ENCODE measurements at regions not wholly inside any gene's neighbourhood (a gene's known extent, or its start where the extent isn't known, plus 50 kb on each side); places are given as distances from the start of the nearest gene placed in this dataset.
A peak's percentile ranks its signal among the peaks of the same experiment; 100 is the strongest.

- TF ChIP-seq, protein P1, sequence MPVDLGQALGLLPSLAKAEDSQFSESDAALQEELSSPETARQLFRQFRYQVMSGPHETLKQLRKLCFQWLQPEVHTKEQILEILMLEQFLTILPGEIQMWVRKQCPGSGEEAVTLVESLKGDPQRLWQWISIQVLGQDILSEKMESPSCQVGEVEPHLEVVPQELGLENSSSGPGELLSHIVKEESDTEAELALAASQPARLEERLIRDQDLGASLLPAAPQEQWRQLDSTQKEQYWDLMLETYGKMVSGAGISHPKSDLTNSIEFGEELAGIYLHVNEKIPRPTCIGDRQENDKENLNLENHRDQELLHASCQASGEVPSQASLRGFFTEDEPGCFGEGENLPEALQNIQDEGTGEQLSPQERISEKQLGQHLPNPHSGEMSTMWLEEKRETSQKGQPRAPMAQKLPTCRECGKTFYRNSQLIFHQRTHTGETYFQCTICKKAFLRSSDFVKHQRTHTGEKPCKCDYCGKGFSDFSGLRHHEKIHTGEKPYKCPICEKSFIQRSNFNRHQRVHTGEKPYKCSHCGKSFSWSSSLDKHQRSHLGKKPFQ (tag by site-specific recombination; IDR thresholded peaks at IDR 0.05) = no peak
- TF ChIP-seq ZNF274 (IDR thresholded peaks at IDR 0.05; ENCODE audit: low read length) (no peak), ZNF274 (tag by site-specific recombination; IDR thresholded peaks at IDR 0.05; ENCODE audit: borderline replicate concordance) (no peak), KLF1 (tag by site-specific recombination; IDR thresholded peaks at IDR 0.05) (no peak), YY1 (tag by site-specific recombination; IDR thresholded peaks at IDR 0.05) (no peak), ZNF654 (tag by site-specific recombination; IDR thresholded peaks at IDR 0.05; ENCODE audit: low read depth) (no peak), ZNF10 (tag by site-specific recombination; IDR thresholded peaks at IDR 0.05) (no peak)
Measured at GRCh38 chr2:51807229-51807628, 775.3 kb upstream of the NRXN1 start (continued).

DNA sequence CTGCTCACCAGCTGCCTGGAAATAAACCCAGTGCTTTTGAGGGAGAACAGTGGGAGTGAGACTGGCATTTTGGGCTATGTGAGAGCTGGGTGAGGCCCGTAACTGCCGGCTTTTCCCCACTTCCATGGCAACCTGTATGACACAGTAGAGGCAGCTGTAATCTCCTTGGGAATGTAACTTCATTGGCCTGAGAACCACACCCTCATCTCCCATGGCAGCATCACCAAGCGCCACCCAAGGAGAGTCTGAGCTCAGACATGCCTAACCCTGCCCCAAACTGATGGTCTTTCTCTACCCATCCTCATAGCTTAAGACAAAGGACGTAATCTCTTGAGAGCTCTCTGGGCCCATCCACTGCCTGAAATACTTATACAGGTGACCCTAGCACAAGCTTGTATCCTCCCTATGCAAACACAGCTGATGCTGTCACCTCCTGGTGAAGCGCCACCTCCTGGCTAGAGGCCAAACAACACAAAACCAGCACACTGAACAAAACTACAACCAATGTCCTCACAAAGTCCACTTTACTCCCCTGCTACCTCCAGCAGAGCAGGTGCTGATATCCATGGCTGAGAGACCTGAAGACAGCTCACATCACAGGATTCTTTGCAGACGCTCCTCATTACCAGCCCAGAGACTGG, 763.4 kb upstream of the NRXN1 start:
- ChIA-PET CTCF (interaction anchor here (0.6 to 2.2 kb wide), 10 partner anchors 8 to 1614 kb away, joined by 3 to 6 read pairs (median 4); no protein-coding TSS in a partner anchor), POLR2A (no interaction called here)
- H3K4me1 ChIP-seq (ENCODE audit: control insufficient read depth, insufficient read depth, low read length) = no peaks in the 10 kb centered on the region
- no peak overlapping the region for H3K4me3 ChIP-seq (ENCODE audit: low read depth, low read length)
- TF ChIP-seq, protein P2, sequence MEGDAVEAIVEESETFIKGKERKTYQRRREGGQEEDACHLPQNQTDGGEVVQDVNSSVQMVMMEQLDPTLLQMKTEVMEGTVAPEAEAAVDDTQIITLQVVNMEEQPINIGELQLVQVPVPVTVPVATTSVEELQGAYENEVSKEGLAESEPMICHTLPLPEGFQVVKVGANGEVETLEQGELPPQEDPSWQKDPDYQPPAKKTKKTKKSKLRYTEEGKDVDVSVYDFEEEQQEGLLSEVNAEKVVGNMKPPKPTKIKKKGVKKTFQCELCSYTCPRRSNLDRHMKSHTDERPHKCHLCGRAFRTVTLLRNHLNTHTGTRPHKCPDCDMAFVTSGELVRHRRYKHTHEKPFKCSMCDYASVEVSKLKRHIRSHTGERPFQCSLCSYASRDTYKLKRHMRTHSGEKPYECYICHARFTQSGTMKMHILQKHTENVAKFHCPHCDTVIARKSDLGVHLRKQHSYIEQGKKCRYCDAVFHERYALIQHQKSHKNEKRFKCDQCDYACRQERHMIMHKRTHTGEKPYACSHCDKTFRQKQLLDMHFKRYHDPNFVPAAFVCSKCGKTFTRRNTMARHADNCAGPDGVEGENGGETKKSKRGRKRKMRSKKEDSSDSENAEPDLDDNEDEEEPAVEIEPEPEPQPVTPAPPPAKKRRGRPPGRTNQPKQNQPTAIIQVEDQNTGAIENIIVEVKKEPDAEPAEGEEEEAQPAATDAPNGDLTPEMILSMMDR (tag by site-specific recombination; IDR thresholded peaks at IDR 0.05) = 0 out of 2 replicates have a peak, but pooled peaks have one; percentile 16
- TF ChIP-seq ZNF211 (tag by site-specific recombination; IDR thresholded peaks at IDR 0.05; ENCODE audit: low read depth) = no peak
- H3K27ac ChIP-seq (ENCODE audit: extremely low read depth, low read depth, low read length) = no peak overlapping the region
- no peaks in the 10 kb centered on the region for H3K36me3 ChIP-seq (ENCODE audit: control insufficient read depth in 2 of 2, insufficient read depth in 1 of 2, low read length in 2 of 2)
- H3K9me3 ChIP-seq (ENCODE audit: control insufficient read depth, insufficient read depth, low read depth, low read length) = no peaks in the 10 kb centered on the region

GRCh38 chr2:51791496-51791895, 759.6 kb upstream of the NRXN1 start:
- Histone ChIP-seq H3K27ac (ENCODE audit: extremely low read depth, low read depth, low read length) (no peak overlapping the region), H3K4me3 (ENCODE audit: low read depth, low read length) (no peak overlapping the region), H3K4me1 (ENCODE audit: control insufficient read depth, insufficient read depth, low read length) (no peaks in the 10 kb centered on the region), H3K36me3 (ENCODE audit: control insufficient read depth in 2 of 2, insufficient read depth in 1 of 2, low read length in 2 of 2) (no peaks in the 10 kb centered on the region), H3K9me3 (ENCODE audit: control insufficient read depth, insufficient read depth, low read depth, low read length) (no peaks in the 10 kb centered on the region)
- POLR2A ChIA-PET = no interaction called here
- TF ChIP-seq SETDB1 (IDR thresholded peaks at IDR 0.05; ENCODE audit: insufficient read length, low read length) (no peak), ZNF24 (tag by site-specific recombination; IDR thresholded peaks at IDR 0.05) (no peak), ZIC2 (tag by site-specific recombination; IDR thresholded peaks at IDR 0.05) (no peak), ZXDB (tag by site-specific recombination; IDR thresholded peaks at IDR 0.05) (no peak), ZNF404 (tag by site-specific recombination; IDR thresholded peaks at IDR 0.05) (no peak), PBX3 (CRISPR knock-in tag; IDR thresholded peaks at IDR 0.05) (no peak), GFI1B (tag by site-specific recombination; IDR thresholded peaks at IDR 0.05) (no peak), ZBTB48 (tag by site-specific recombination; IDR thresholded peaks at IDR 0.05) (no peak), ZNF777 (tag by site-specific recombination; IDR thresholded peaks at IDR 0.05; ENCODE audit: borderline replicate concordance) (no peak), PRDM6 (tag by site-specific recombination; IDR thresholded peaks at IDR 0.05) (no peak)
- TF ChIP-seq, protein P3, sequence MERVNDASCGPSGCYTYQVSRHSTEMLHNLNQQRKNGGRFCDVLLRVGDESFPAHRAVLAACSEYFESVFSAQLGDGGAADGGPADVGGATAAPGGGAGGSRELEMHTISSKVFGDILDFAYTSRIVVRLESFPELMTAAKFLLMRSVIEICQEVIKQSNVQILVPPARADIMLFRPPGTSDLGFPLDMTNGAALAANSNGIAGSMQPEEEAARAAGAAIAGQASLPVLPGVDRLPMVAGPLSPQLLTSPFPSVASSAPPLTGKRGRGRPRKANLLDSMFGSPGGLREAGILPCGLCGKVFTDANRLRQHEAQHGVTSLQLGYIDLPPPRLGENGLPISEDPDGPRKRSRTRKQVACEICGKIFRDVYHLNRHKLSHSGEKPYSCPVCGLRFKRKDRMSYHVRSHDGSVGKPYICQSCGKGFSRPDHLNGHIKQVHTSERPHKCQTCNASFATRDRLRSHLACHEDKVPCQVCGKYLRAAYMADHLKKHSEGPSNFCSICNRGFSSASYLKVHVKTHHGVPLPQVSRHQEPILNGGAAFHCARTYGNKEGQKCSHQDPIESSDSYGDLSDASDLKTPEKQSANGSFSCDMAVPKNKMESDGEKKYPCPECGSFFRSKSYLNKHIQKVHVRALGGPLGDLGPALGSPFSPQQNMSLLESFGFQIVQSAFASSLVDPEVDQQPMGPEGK (tag by site-specific recombination; IDR thresholded peaks at IDR 0.05) = no peak
- CTCF ChIA-PET = no interaction called here
